Neuronal stem cell (in vitro differentiated cells): ENCODE measurements at regions not wholly inside any gene's neighbourhood (a gene's known extent, or its start where the extent isn't known, plus 50 kb on each side); places are given as distances from the start of the nearest gene placed in this dataset.

Experiments
- DNase-seq: peaks from one replicate; pipeline ENCODE4 v3.0.0-alpha.2; 2013; ENCODE audit warnings: low spot score
- H2AFZ ChIP-seq: one replicate; pipeline ENCODE4 v1.6.1; 2013; ENCODE audit warnings: mild to moderate bottlenecking, low read length, inconsistent platforms
- H2AK5ac ChIP-seq: 2 replicates; pipeline ENCODE4 v1.6.1; 2013; ENCODE audit warnings: low read depth, mild to moderate bottlenecking, inconsistent platforms, low read length, moderate library complexity, mixed read lengths
- H2BK120ac ChIP-seq: 2 replicates; pipeline ENCODE4 v1.6.1; 2013; ENCODE audit warnings: low read depth, mild to moderate bottlenecking, inconsistent platforms, low read length, moderate library complexity, mixed read lengths
- H2BK12ac ChIP-seq: one replicate; pipeline ENCODE4 v1.6.1; 2013; ENCODE audit warnings: low read length, inconsistent platforms
- H2BK15ac ChIP-seq: 2 replicates; pipeline ENCODE4 v1.6.1; 2013; ENCODE audit warnings: mild to moderate bottlenecking, low read length, inconsistent platforms, mixed read lengths
- H2BK5ac ChIP-seq: one replicate; pipeline ENCODE4 v1.6.1; 2013; ENCODE audit warnings: inconsistent platforms, mild to moderate bottlenecking, low read length, moderate library complexity
- H3K14ac ChIP-seq: one replicate; pipeline ENCODE4 v1.6.1; 2013; ENCODE audit warnings: low read length, inconsistent platforms
- H3K18ac ChIP-seq: 2 replicates; pipeline ENCODE4 v1.6.1; 2013; ENCODE audit warnings: low read length, inconsistent platforms
- H3K23ac ChIP-seq: 2 replicates; pipeline ENCODE4 v1.6.1; 2013; ENCODE audit warnings: low read depth, mild to moderate bottlenecking, mixed read lengths, low read length, inconsistent platforms; ENCODE audit not compliant: poor library complexity
- H3K27ac ChIP-seq: replicated peaks from 3 replicates; pipeline ENCODE4 v1.5.1; 2013; ENCODE audit warnings: low read length, inconsistent platforms
- H3K27me3 ChIP-seq, 3 experiments: 2 replicates each; pipeline ENCODE4 v1.6.1; 2013; ENCODE audit warnings: low read length in 3 of 3, mild to moderate bottlenecking in 2 of 3, inconsistent platforms in 1 of 3, low read depth in 1 of 3, mixed read lengths in 1 of 3, moderate library complexity in 1 of 3; ENCODE audit not compliant: control insufficient read depth in 3 of 3, insufficient read depth in 3 of 3
- H3K36me3 ChIP-seq, 2 donors: replicated peaks in 1 of 2; 2 replicates each; pipeline ENCODE4 v1.6.1; 2013; ENCODE audit warnings: low read length in 2 of 2; ENCODE audit not compliant: control insufficient read depth in 2 of 2, insufficient read depth in 2 of 2
- H3K4ac ChIP-seq: 2 replicates; pipeline ENCODE4 v1.6.1; 2013; ENCODE audit warnings: inconsistent platforms, mild to moderate bottlenecking, low read length, moderate library complexity
- H3K4me1 ChIP-seq, 2 donors: 1 replicate in 1 of 2; 2 replicates in 1 of 2; pipeline ENCODE4 v1.6.1; 2013; ENCODE audit warnings: low read length in 2 of 2, low read depth in 1 of 2; ENCODE audit not compliant: control insufficient read depth in 2 of 2, insufficient read depth in 1 of 2
- H3K4me2 ChIP-seq: one replicate; pipeline ENCODE4 v1.6.1; 2013; ENCODE audit warnings: mild to moderate bottlenecking, low read length, inconsistent platforms; ENCODE audit not compliant: insufficient read depth, poor library complexity, severe bottlenecking
- H3K4me3 ChIP-seq, 2 donors: 2 replicates each; pipeline ENCODE4 v1.5.1; 2013; ENCODE audit warnings: low read length in 2 of 2, mild to moderate bottlenecking in 2 of 2, inconsistent platforms in 1 of 2, moderate library complexity in 1 of 2
- H3K79me1 ChIP-seq: one replicate; pipeline ENCODE4 v1.6.1; 2013; ENCODE audit warnings: low read depth, mild to moderate bottlenecking, inconsistent platforms, low read length, moderate library complexity
- H3K9ac ChIP-seq: one replicate; pipeline ENCODE4 v1.6.1; 2013; ENCODE audit warnings: mild to moderate bottlenecking, low read depth, low read length, inconsistent platforms; ENCODE audit not compliant: poor library complexity
- H3K9me3 ChIP-seq, 2 donors: replicated peaks in 1 of 2; 2 replicates each; pipeline versions ENCODE3 to v1.6.1; 2013; ENCODE audit warnings: low read length in 2 of 2, mild to moderate bottlenecking in 2 of 2, inconsistent platforms in 1 of 2, low read depth in 1 of 2, mixed read lengths in 1 of 2, moderate library complexity in 1 of 2; ENCODE audit not compliant: control insufficient read depth in 2 of 2, insufficient read depth in 1 of 2
- H4K8ac ChIP-seq: one replicate; pipeline ENCODE4 v1.6.1; 2013; ENCODE audit warnings: low read depth, mild to moderate bottlenecking, inconsistent platforms, low read length, moderate library complexity
- H4K91ac ChIP-seq: one replicate; pipeline ENCODE4 v1.6.1; 2013; ENCODE audit warnings: low read length, low read depth, mild to moderate bottlenecking, inconsistent platforms; ENCODE audit not compliant: poor library complexity
- WGBS, 2 donors: extraction: QIAGEN DNeasy Blood & Tissue Kit; methylation state at CpG; one replicate each; pipeline ENCODE4 v1.1.7; 2013; ENCODE audit warnings: missing lambda C conversion rate in 2 of 2, mixed read lengths in 1 of 2; ENCODE audit not compliant: insufficient read length in 2 of 2, insufficient replicate concordance in 1 of 2; ENCODE audit errors: extremely low coverage in 2 of 2; 5-methylcytosine and 5-hydroxymethylcytosine counted together

GRCh38 chr1:47557066-47557465, 119.2 kb downstream of the FOXD2 start:
- H2BK15ac ChIP-seq, result no peak overlapping the region

DNA sequence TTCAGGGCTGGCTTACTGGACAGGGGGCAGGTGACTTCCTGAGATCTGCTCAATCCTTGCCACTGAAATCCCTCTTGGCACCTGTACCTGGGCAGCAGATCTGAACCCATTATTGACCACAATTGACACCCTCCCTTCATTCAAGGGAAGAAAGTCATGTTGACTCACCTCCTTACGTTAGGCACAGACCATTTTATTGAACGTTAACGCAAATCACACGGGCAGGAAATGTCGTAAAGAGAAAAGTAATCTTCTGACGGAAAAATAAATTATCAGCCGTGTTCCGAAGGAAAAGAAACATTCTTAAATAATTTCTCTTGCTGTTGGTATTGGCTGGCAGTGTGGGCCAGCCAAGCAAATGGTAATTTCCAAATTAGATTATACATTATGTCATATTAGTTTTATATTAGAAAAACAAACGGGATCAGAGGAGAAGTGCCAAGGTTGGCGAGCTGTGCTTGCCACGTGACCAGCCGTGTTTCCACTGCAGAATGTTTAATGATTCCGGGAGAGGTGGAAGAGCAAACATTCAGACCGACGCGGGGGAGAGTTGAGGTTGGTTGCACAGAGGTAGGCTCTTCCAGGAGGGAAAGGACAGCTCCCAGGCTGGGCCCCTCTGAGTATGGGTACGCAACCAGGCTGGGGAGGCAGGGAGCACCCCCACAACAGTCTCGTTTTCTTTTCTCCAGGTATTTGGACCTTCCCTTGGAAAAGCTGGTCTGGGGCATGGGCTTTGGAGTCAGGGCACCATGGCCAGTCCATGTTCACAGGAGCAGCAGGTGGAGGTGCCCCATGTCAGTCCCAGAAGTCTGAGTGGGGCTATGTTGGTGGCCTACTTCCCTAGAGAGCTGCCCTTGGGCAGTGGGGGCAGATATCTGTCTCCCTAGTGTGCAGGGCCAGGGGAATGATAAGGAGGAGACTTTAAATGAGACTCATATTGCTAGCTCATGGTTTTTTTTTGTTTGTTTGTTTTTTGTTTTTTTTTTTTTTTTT, 121.1 kb downstream of the FOXD2 start:
- no peaks in the 10 kb centered on the region for H3K36me3 ChIP-seq
- no peak overlapping the region for H3K4me3 ChIP-seq
- H3K9ac ChIP-seq, result no peak overlapping the region
- no peak overlapping the region for H2BK120ac ChIP-seq
- H3K9me3 ChIP-seq, result no peaks in the 10 kb centered on the region
- H4K8ac ChIP-seq, result no peak overlapping the region
- H2AK5ac ChIP-seq, result no peak overlapping the region
- no peaks in the 10 kb centered on the region for H3K79me1 ChIP-seq
- DNase-seq, result no peak
- peaks cover 0 to 3% of the 10 kb centered on the region in 2 donors for H3K4me1 ChIP-seq
- H3K23ac ChIP-seq, result no peak overlapping the region
- no peak overlapping the region for H2BK12ac ChIP-seq
- H3K4ac ChIP-seq, result no peak overlapping the region
- H3K27me3 ChIP-seq, result peaks cover 0 to 3% (median 0%) of the 10 kb centered on the region in 3 experiments
- no peak overlapping the region for H3K4me2 ChIP-seq
- no peak overlapping the region for H3K14ac ChIP-seq
- WGBS, 2 donors, result no CpG with 5 or more reads among the region's 18 CpGs
- H3K27ac ChIP-seq, result no peak overlapping the region
- H2AFZ ChIP-seq, result no peak overlapping the region
- H3K18ac ChIP-seq, result no peak overlapping the region
- H2BK5ac ChIP-seq, result no peak overlapping the region
- no peak overlapping the region for H4K91ac ChIP-seq
- H2BK15ac ChIP-seq, result no peak overlapping the region

More at GRCh38 chr1:47557066-47557465, 119.2 kb downstream of the FOXD2 start:
- H3K27ac ChIP-seq, result no peak overlapping the region
- H2BK120ac ChIP-seq, result no peak overlapping the region
- H2BK12ac ChIP-seq, result no peak overlapping the region
- no peaks in the 10 kb centered on the region for H3K36me3 ChIP-seq
- H3K23ac ChIP-seq, result no peak overlapping the region
- H3K4me3 ChIP-seq, result no peak overlapping the region
- WGBS, 2 donors, result no CpG with 5 or more reads among the region's 4 CpGs
- no peak overlapping the region for H3K4ac ChIP-seq
- no peaks in the 10 kb centered on the region for H3K9me3 ChIP-seq
- peaks cover 0 to 4% of the 10 kb centered on the region in 2 donors for H3K4me1 ChIP-seq
- no peaks in the 10 kb centered on the region for H3K79me1 ChIP-seq
- no peak overlapping the region for H3K14ac ChIP-seq
- no peak overlapping the region for H4K8ac ChIP-seq
- H4K91ac ChIP-seq, result no peak overlapping the region
- H2AFZ ChIP-seq, result no peak overlapping the region
- no peak for DNase-seq
- H3K27me3 ChIP-seq, result peaks cover 0 to 6% (median 0%) of the 10 kb centered on the region in 3 experiments
- H3K9ac ChIP-seq, result no peak overlapping the region
- H2AK5ac ChIP-seq, result no peak overlapping the region
- H3K4me2 ChIP-seq, result no peak overlapping the region
- H3K18ac ChIP-seq, result no peak overlapping the region
- no peak overlapping the region for H2BK5ac ChIP-seq

DNA sequence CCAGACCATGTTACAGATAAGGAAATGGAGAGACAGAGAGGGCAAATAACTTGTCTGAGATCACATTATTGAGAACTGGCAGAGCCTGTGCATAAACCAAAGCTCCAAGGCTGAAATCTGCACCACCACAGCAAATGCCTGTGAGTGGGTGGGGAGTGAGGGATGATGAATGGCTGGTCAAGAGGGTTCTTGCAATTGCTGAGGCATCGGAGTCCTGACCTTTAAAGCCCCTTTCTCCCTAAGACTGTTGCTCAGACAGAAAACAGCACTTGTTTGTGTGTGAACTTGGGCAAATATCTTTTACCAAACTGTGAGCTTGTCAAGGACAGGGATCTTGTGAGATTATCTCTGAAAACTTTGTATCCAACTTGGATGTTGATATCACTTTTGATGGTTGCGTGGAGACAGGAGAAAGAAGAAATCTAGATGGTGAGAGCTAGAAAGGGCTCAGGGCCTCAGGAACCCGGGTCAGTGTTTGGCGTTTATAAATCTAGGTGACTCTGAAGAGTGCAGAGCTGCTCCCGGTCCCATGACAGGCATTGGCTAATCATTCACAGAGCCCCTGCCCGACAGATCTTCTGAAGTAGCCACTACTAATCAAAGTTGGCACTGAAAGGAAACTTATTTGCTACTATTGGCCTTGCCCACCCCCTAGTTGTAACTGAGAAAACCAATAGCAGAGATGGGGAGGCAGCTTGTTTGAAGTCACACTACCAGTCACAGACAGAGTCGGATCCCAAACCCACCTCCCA, 122.3 kb downstream of the FOXD2 start:
- no peak for DNase-seq
- Histone ChIP-seq H4K8ac (no peak overlapping the region), H3K4me1 (peaks cover 0 to 2% of the 10 kb centered on the region in 2 donors), H3K27ac (no peak overlapping the region), H3K9me3 (no peaks in the 10 kb centered on the region), H4K91ac (no peak overlapping the region), H3K23ac (no peak overlapping the region), H3K4me2 (no peak overlapping the region), H3K18ac (no peak overlapping the region), H2AFZ (no peak overlapping the region), H3K4me3 (no peak overlapping the region), H2BK12ac (no peak overlapping the region), H3K9ac (no peak overlapping the region), H3K79me1 (no peaks in the 10 kb centered on the region), H3K36me3 (no peaks in the 10 kb centered on the region), H3K4ac (no peak overlapping the region), H2BK15ac (no peak overlapping the region), H3K14ac (no peak overlapping the region), H2BK5ac (no peak overlapping the region), H2BK120ac (no peak overlapping the region), H3K27me3 (peaks cover 0 to 3% (median 0%) of the 10 kb centered on the region in 3 experiments), H2AK5ac (no peak overlapping the region)
- no CpG with 5 or more reads among the region's 7 CpGs for WGBS, 2 donors

GRCh38 chr1:47561523-47562007, 123.7 kb downstream of the FOXD2 start:
- no peak overlapping the region for H3K4me2 ChIP-seq
- H4K91ac ChIP-seq, result no peak overlapping the region
- H3K27ac ChIP-seq, result no peak overlapping the region
- no peaks in the 10 kb centered on the region for H3K36me3 ChIP-seq
- no peak overlapping the region for H2BK5ac ChIP-seq
- H3K14ac ChIP-seq, result no peak overlapping the region
- no peak overlapping the region for H3K18ac ChIP-seq
- H4K8ac ChIP-seq, result no peak overlapping the region
- H2BK12ac ChIP-seq, result no peak overlapping the region
- WGBS, 2 donors, result no CpG with 5 or more reads among the region's 2 CpGs
- H2BK120ac ChIP-seq, result no peak overlapping the region
- no peak overlapping the region for H3K9ac ChIP-seq
- H2BK15ac ChIP-seq, result no peak overlapping the region
- H3K4me1 ChIP-seq, result peaks cover 0 to 2% of the 10 kb centered on the region in 2 donors
- no peaks in the 10 kb centered on the region for H3K9me3 ChIP-seq
- no peak overlapping the region for H2AFZ ChIP-seq
- H3K79me1 ChIP-seq, result no peaks in the 10 kb centered on the region
- H3K27me3 ChIP-seq, result no peaks in the 10 kb centered on the region
- no peak overlapping the region for H3K4me3 ChIP-seq
- H2AK5ac ChIP-seq, result no peak overlapping the region
- no peak for DNase-seq
- H3K4ac ChIP-seq, result no peak overlapping the region
- H3K23ac ChIP-seq, result no peak overlapping the region
